ENCODE measurements at regions not wholly inside any gene's neighbourhood (a gene's known extent, or its start where the extent isn't known, plus 50 kb on each side); places are given as distances from the start of the nearest gene placed in this dataset.

GRCh38 chr11:42841556-42841955 is 470.2 kb upstream of the API5 start:
- no peak for TF ChIP-seq CTCF (IDR thresholded peaks at IDR 0.05; ENCODE audit: insufficient read depth, low read depth, low read length)
- TF ChIP-seq EZH2 (IDR thresholded peaks at IDR 0.05; ENCODE audit: insufficient read depth, low read length), result no peak
